GM23338 (cell line): ENCODE measurements at regions not wholly inside any gene's neighbourhood (a gene's known extent, or its start where the extent isn't known, plus 50 kb on each side); places are given as distances from the start of the nearest gene placed in this dataset.

ENCODE experiments used
- ATAC-seq: fragments of 200-7000 bp; cut with Tn5 transposase; 3 replicates; pipeline ENCODE4 v1.9.1; 2020
- DNase-seq: peaks from one replicate; pipeline ENCODE4 v3.0.0-alpha.2; 2015; ENCODE audit warnings: low spot score
- H2AFZ ChIP-seq: fragments of 200-600 bp; sonication (generic); 2 replicates; pipeline ENCODE4 v1.8.0; 2016; ENCODE audit warnings: antibody characterized with exemption, mild to moderate bottlenecking, moderate library complexity
- H3F3A ChIP-seq: fragments of 200-600 bp; sonication (generic); replicated peaks from 2 replicates; pipeline ENCODE4 v1.8.0; 2017; ENCODE audit warnings: antibody characterized with exemption, mixed run types, low read depth
- H3K27ac ChIP-seq: fragments of 200-600 bp; sonication (generic); 2 replicates; pipeline ENCODE4 v1.6.1; 2016; ENCODE audit warnings: low read depth
- H3K27me3 ChIP-seq: fragments of 200-600 bp; sonication (generic); 2 replicates; pipeline ENCODE4 v1.8.0; 2016; ENCODE audit warnings: mild to moderate bottlenecking, mixed run types, moderate library complexity; ENCODE audit not compliant: insufficient read depth
- H3K36me3 ChIP-seq: fragments of 200-600 bp; sonication (generic); 2 replicates; pipeline ENCODE4 v1.8.0; 2016; ENCODE audit warnings: mild to moderate bottlenecking; ENCODE audit not compliant: insufficient read depth
- H3K4me1 ChIP-seq: fragments of 200-600 bp; sonication (generic); 2 replicates; pipeline ENCODE4 v1.8.0; 2016; ENCODE audit warnings: mild to moderate bottlenecking, moderate library complexity; ENCODE audit not compliant: insufficient read depth
- H3K4me2 ChIP-seq: fragments of 200-600 bp; sonication (generic); 2 replicates; pipeline ENCODE4 v1.7.1; 2017; ENCODE audit warnings: mixed run types
- H3K4me3 ChIP-seq: fragments of 200-600 bp; sonication (generic); 2 replicates; pipeline ENCODE4 v1.6.1; 2016; ENCODE audit warnings: mixed run types
- H3K79me2 ChIP-seq: fragments of 200-600 bp; sonication (generic); replicated peaks from 2 replicates; pipeline ENCODE4 v1.8.0; 2017; ENCODE audit warnings: mild to moderate bottlenecking; ENCODE audit not compliant: insufficient read depth
- H3K9me2 ChIP-seq: fragments of 200-600 bp; sonication (generic); 2 replicates; pipeline ENCODE4 v1.8.0; 2017; ENCODE audit not compliant: insufficient read depth
- H4K20me1 ChIP-seq: fragments of 200-600 bp; sonication (generic); replicated peaks from 2 replicates; pipeline ENCODE4 v1.8.0; 2017; ENCODE audit warnings: mild to moderate bottlenecking; ENCODE audit not compliant: insufficient read depth
- H3K27ac Mint-ChIP-seq: 2 replicates; pipeline ENCODE4 v1.8.0; 2020; ENCODE audit warnings: inconsistent platforms, mild to moderate bottlenecking, moderate library complexity, mixed read lengths
- H3K27me3 Mint-ChIP-seq: 3 replicates; pipeline ENCODE4 v1.8.0; 2022; ENCODE audit warnings: low read depth, mild to moderate bottlenecking, moderate library complexity, mixed read lengths, inconsistent platforms; ENCODE audit not compliant: insufficient read depth, poor library complexity
- H3K36me3 Mint-ChIP-seq: 3 replicates; pipeline ENCODE4 v1.8.0; 2021; ENCODE audit warnings: low read depth, mild to moderate bottlenecking, inconsistent platforms, moderate library complexity, mixed read lengths
- H3K4me1 Mint-ChIP-seq: 3 replicates; pipeline ENCODE4 v1.8.0; 2020; ENCODE audit warnings: mild to moderate bottlenecking, inconsistent platforms, mixed read lengths
- H3K4me3 Mint-ChIP-seq: 3 replicates; pipeline ENCODE4 v1.8.0; 2021; ENCODE audit warnings: moderate library complexity, mild to moderate bottlenecking, inconsistent platforms, mixed read lengths
- H3K9me3 Mint-ChIP-seq: 3 replicates; pipeline ENCODE4 v1.8.0; 2020; ENCODE audit warnings: moderate library complexity, mild to moderate bottlenecking, inconsistent platforms, mixed read lengths
- CREB1 ChIP-seq: fragments of 250-450 bp; sonication (Bioruptor Pico); IDR thresholded peaks from 2 replicates; pipeline ENCODE4 v1.5.0; 2020; ENCODE audit warnings: low read depth, mild to moderate bottlenecking, moderate library complexity
- EZH2 ChIP-seq: fragments of 200-600 bp; sonication (generic); IDR thresholded peaks from one replicate; pipeline ENCODE4 v1.8.0; 2017; ENCODE audit warnings: antibody characterized with exemption, mild to moderate bottlenecking, low read depth; ENCODE audit not compliant: unreplicated experiment
- EZH2phosphoT487 ChIP-seq: fragments of 200-600 bp; sonication (generic); IDR thresholded peaks from one replicate; pipeline ENCODE4 v1.8.1; 2018; ENCODE audit warnings: antibody characterized with exemption; ENCODE audit not compliant: unreplicated experiment
- JUNB ChIP-seq: IDR thresholded peaks from one replicate; pipeline ENCODE4 v1.6.1; 2016; ENCODE audit warnings: antibody characterized with exemption; ENCODE audit not compliant: unreplicated experiment
- NANOG ChIP-seq: IDR thresholded peaks from 2 replicates; pipeline ENCODE4 v1.6.1; 2016; ENCODE audit warnings: antibody characterized with exemption, borderline replicate concordance
- POLR2AphosphoS5 ChIP-seq: IDR thresholded peaks from 2 replicates; pipeline ENCODE4 v1.6.1; 2016; ENCODE audit warnings: antibody characterized with exemption, low read depth
- STAT1 ChIP-seq: IDR thresholded peaks from one replicate; pipeline ENCODE4 v1.6.1; 2016; ENCODE audit warnings: antibody characterized with exemption; ENCODE audit not compliant: unreplicated experiment
- ZNF114 ChIP-seq: fragments of 250-450 bp; sonication (Bioruptor Pico); IDR thresholded peaks from 2 replicates; pipeline ENCODE4 v1.5.0; 2020; ENCODE audit warnings: mild to moderate bottlenecking, moderate library complexity
- ZNF331 ChIP-seq: fragments of 250-450 bp; sonication (Bioruptor Pico); IDR thresholded peaks from 2 replicates; pipeline ENCODE4 v1.5.0; 2020; ENCODE audit warnings: low read depth, mild to moderate bottlenecking, moderate library complexity
- TF ChIP-seq, protein P1 (sequence below): IDR thresholded peaks from 2 replicates; pipeline ENCODE4 v1.6.1; 2016; ENCODE audit warnings: antibody characterized with exemption
- TF ChIP-seq, protein P2 (sequence below), 2 experiments: fragments of 200-600 bp in 1 of 2; sonication (generic) in 1 of 2; conservative IDR thresholded peaks; 2 replicates each; pipeline versions ENCODE4 v1.5.1 to v1.6.1; 2016 to 2017; ENCODE audit warnings: antibody characterized with exemption in 2 of 2, low read depth in 2 of 2, mild to moderate bottlenecking in 2 of 2, moderate library complexity in 1 of 2
- TF ChIP-seq, protein P3 (sequence below): IDR thresholded peaks from one replicate; pipeline ENCODE4 v1.6.1; 2018; ENCODE audit warnings: antibody characterized with exemption; ENCODE audit not compliant: unreplicated experiment
- TF ChIP-seq, protein P4 (sequence below): fragments of 250-450 bp; sonication (Bioruptor Pico); IDR thresholded peaks from 2 replicates; pipeline ENCODE4 v1.5.0; 2020; ENCODE audit warnings: mild to moderate bottlenecking, moderate library complexity

DNA sequence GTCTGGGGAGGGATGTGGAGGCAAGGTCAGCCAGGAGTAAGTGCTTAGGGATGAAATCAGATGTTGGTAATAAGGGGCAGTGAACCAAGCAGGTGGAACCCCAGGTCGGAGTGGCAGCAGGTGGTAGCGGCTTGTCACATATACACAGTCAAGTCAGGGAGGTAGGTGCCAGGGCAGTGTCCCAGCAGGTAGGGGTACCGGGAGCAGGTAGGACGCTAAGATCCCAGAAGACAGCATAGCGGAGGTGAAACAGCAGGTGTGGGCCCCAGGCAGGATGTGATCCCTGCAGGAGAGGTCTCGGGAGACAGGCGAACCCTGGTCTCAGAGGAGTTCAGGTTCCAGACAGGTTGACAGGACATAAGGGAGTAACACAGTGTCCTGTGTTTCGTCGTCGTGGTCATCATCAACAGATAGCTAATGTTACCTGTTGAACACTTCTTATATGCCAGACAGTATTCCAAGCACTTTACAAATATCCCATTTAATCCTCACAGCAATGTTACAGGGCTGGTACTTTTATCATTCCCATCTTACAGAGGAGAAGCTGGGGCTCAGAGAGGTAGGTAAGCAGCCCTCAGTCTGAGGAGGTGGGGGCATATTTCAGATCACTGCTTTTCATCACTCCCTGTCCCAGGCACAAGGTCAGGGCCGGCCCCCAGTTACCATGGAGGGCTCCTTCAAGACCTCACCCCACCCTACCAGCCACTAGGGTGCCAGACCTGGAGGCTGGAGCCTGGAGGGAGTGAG is 241.6 kb downstream of the UACA start:
- no peaks in the 10 kb centered on the region for H3K27me3 ChIP-seq
- H2AFZ ChIP-seq, result no peak overlapping the region
- Mint-ChIP-seq H3K36me3 (no peaks in the 10 kb centered on the region), H3K9me3 (no peaks in the 10 kb centered on the region; the same call in 1 of the 3 replicates), H3K27ac (no peak overlapping the region), H3K27me3 (peaks cover 5% of the 10 kb centered on the region), H3K4me1 (peaks cover 31% of the 10 kb centered on the region), H3K4me3 (no peak overlapping the region)
- H3K4me1 ChIP-seq, result peaks cover 3% of the 10 kb centered on the region; the same call in 1 of the 2 replicates
- H4K20me1 ChIP-seq, result no peaks in the 10 kb centered on the region
- no peaks in the 10 kb centered on the region for H3K36me3 ChIP-seq
- ATAC-seq (no peak), DNase-seq (no peak)
- no peak overlapping the region for H3K27ac ChIP-seq
- no peak overlapping the region for H3K4me3 ChIP-seq
- H3K4me2 ChIP-seq, result no peak overlapping the region
- no peaks in the 10 kb centered on the region for H3F3A ChIP-seq
- H3K9me2 ChIP-seq, result no peaks in the 10 kb centered on the region
- H3K79me2 ChIP-seq, result no peaks in the 10 kb centered on the region
- TF ChIP-seq, protein P1, sequence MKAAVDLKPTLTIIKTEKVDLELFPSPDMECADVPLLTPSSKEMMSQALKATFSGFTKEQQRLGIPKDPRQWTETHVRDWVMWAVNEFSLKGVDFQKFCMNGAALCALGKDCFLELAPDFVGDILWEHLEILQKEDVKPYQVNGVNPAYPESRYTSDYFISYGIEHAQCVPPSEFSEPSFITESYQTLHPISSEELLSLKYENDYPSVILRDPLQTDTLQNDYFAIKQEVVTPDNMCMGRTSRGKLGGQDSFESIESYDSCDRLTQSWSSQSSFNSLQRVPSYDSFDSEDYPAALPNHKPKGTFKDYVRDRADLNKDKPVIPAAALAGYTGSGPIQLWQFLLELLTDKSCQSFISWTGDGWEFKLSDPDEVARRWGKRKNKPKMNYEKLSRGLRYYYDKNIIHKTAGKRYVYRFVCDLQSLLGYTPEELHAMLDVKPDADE, result no peak
- TF ChIP-seq EZH2 (no peak), POLR2AphosphoS5 (no peak), EZH2phosphoT487 (no peak), JUNB (no peak), ZNF114 (no peak), CREB1 (no peak), STAT1 (no peak), ZNF331 (CRISPR knock-in tag) (no peak), NANOG (no peak)
- TF ChIP-seq, protein P2, sequence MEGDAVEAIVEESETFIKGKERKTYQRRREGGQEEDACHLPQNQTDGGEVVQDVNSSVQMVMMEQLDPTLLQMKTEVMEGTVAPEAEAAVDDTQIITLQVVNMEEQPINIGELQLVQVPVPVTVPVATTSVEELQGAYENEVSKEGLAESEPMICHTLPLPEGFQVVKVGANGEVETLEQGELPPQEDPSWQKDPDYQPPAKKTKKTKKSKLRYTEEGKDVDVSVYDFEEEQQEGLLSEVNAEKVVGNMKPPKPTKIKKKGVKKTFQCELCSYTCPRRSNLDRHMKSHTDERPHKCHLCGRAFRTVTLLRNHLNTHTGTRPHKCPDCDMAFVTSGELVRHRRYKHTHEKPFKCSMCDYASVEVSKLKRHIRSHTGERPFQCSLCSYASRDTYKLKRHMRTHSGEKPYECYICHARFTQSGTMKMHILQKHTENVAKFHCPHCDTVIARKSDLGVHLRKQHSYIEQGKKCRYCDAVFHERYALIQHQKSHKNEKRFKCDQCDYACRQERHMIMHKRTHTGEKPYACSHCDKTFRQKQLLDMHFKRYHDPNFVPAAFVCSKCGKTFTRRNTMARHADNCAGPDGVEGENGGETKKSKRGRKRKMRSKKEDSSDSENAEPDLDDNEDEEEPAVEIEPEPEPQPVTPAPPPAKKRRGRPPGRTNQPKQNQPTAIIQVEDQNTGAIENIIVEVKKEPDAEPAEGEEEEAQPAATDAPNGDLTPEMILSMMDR (conservative IDR thresholded peaks at IDR 0.05; ENCODE audit: low read depth in 2 of 2), result no peak
- TF ChIP-seq, protein P3, sequence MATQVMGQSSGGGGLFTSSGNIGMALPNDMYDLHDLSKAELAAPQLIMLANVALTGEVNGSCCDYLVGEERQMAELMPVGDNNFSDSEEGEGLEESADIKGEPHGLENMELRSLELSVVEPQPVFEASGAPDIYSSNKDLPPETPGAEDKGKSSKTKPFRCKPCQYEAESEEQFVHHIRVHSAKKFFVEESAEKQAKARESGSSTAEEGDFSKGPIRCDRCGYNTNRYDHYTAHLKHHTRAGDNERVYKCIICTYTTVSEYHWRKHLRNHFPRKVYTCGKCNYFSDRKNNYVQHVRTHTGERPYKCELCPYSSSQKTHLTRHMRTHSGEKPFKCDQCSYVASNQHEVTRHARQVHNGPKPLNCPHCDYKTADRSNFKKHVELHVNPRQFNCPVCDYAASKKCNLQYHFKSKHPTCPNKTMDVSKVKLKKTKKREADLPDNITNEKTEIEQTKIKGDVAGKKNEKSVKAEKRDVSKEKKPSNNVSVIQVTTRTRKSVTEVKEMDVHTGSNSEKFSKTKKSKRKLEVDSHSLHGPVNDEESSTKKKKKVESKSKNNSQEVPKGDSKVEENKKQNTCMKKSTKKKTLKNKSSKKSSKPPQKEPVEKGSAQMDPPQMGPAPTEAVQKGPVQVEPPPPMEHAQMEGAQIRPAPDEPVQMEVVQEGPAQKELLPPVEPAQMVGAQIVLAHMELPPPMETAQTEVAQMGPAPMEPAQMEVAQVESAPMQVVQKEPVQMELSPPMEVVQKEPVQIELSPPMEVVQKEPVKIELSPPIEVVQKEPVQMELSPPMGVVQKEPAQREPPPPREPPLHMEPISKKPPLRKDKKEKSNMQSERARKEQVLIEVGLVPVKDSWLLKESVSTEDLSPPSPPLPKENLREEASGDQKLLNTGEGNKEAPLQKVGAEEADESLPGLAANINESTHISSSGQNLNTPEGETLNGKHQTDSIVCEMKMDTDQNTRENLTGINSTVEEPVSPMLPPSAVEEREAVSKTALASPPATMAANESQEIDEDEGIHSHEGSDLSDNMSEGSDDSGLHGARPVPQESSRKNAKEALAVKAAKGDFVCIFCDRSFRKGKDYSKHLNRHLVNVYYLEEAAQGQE, result no peak
- TF ChIP-seq, protein P4, sequence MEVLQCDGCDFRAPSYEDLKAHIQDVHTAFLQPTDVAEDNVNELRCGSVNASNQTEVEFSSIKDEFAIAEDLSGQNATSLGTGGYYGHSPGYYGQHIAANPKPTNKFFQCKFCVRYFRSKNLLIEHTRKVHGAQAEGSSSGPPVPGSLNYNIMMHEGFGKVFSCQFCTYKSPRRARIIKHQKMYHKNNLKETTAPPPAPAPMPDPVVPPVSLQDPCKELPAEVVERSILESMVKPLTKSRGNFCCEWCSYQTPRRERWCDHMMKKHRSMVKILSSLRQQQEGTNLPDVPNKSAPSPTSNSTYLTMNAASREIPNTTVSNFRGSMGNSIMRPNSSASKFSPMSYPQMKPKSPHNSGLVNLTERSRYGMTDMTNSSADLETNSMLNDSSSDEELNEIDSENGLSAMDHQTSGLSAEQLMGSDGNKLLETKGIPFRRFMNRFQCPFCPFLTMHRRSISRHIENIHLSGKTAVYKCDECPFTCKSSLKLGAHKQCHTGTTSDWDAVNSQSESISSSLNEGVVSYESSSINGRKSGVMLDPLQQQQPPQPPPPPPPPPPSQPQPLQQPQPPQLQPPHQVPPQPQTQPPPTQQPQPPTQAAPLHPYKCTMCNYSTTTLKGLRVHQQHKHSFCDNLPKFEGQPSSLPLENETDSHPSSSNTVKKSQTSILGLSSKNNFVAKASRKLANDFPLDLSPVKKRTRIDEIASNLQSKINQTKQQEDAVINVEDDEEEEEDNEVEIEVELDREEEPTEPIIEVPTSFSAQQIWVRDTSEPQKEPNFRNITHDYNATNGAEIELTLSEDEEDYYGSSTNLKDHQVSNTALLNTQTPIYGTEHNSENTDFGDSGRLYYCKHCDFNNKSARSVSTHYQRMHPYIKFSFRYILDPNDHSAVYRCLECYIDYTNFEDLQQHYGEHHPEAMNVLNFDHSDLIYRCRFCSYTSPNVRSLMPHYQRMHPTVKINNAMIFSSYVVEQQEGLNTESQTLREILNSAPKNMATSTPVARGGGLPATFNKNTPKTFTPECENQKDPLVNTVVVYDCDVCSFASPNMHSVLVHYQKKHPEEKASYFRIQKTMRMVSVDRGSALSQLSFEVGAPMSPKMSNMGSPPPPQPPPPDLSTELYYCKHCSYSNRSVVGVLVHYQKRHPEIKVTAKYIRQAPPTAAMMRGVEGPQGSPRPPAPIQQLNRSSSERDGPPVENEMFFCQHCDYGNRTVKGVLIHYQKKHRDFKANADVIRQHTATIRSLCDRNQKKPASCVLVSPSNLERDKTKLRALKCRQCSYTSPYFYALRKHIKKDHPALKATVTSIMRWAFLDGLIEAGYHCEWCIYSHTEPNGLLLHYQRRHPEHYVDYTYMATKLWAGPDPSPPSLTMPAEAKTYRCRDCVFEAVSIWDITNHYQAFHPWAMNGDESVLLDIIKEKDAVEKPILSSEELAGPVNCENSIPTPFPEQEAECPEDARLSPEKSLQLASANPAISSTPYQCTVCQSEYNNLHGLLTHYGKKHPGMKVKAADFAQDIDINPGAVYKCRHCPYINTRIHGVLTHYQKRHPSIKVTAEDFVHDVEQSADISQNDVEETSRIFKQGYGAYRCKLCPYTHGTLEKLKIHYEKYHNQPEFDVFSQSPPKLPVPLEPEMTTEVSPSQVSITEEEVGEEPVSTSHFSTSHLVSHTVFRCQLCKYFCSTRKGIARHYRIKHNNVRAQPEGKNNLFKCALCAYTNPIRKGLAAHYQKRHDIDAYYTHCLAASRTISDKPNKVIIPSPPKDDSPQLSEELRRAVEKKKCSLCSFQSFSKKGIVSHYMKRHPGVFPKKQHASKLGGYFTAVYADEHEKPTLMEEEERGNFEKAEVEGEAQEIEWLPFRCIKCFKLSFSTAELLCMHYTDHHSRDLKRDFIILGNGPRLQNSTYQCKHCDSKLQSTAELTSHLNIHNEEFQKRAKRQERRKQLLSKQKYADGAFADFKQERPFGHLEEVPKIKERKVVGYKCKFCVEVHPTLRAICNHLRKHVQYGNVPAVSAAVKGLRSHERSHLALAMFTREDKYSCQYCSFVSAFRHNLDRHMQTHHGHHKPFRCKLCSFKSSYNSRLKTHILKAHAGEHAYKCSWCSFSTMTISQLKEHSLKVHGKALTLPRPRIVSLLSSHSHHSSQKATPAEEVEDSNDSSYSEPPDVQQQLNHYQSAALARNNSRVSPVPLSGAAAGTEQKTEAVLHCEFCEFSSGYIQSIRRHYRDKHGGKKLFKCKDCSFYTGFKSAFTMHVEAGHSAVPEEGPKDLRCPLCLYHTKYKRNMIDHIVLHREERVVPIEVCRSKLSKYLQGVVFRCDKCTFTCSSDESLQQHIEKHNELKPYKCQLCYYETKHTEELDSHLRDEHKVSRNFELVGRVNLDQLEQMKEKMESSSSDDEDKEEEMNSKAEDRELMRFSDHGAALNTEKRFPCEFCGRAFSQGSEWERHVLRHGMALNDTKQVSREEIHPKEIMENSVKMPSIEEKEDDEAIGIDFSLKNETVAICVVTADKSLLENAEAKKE (CRISPR knock-in tag), result no peak
